GM23338 (cell line): ENCODE measurements at regions not wholly inside any gene's neighbourhood (a gene's known extent, or its start where the extent isn't known, plus 50 kb on each side); places are given as distances from the start of the nearest gene placed in this dataset.

ENCODE experiments used
- ATAC-seq: fragments of 200-7000 bp; cut with Tn5 transposase; 3 replicates; pipeline ENCODE4 v1.9.1; 2020
- DNase-seq: peaks from one replicate; pipeline ENCODE4 v3.0.0-alpha.2; 2015; ENCODE audit warnings: low spot score
- H2AFZ ChIP-seq: fragments of 200-600 bp; sonication (generic); 2 replicates; pipeline ENCODE4 v1.8.0; 2016; ENCODE audit warnings: antibody characterized with exemption, mild to moderate bottlenecking, moderate library complexity
- H3F3A ChIP-seq: fragments of 200-600 bp; sonication (generic); replicated peaks from 2 replicates; pipeline ENCODE4 v1.8.0; 2017; ENCODE audit warnings: antibody characterized with exemption, mixed run types, low read depth
- H3K27ac ChIP-seq: fragments of 200-600 bp; sonication (generic); 2 replicates; pipeline ENCODE4 v1.6.1; 2016; ENCODE audit warnings: low read depth
- H3K27me3 ChIP-seq: fragments of 200-600 bp; sonication (generic); 2 replicates; pipeline ENCODE4 v1.8.0; 2016; ENCODE audit warnings: mild to moderate bottlenecking, mixed run types, moderate library complexity; ENCODE audit not compliant: insufficient read depth
- H3K36me3 ChIP-seq: fragments of 200-600 bp; sonication (generic); 2 replicates; pipeline ENCODE4 v1.8.0; 2016; ENCODE audit warnings: mild to moderate bottlenecking; ENCODE audit not compliant: insufficient read depth
- H3K4me1 ChIP-seq: fragments of 200-600 bp; sonication (generic); 2 replicates; pipeline ENCODE4 v1.8.0; 2016; ENCODE audit warnings: mild to moderate bottlenecking, moderate library complexity; ENCODE audit not compliant: insufficient read depth
- H3K4me2 ChIP-seq: fragments of 200-600 bp; sonication (generic); 2 replicates; pipeline ENCODE4 v1.7.1; 2017; ENCODE audit warnings: mixed run types
- H3K4me3 ChIP-seq: fragments of 200-600 bp; sonication (generic); 2 replicates; pipeline ENCODE4 v1.6.1; 2016; ENCODE audit warnings: mixed run types
- H3K79me2 ChIP-seq: fragments of 200-600 bp; sonication (generic); replicated peaks from 2 replicates; pipeline ENCODE4 v1.8.0; 2017; ENCODE audit warnings: mild to moderate bottlenecking; ENCODE audit not compliant: insufficient read depth
- H3K9me2 ChIP-seq: fragments of 200-600 bp; sonication (generic); 2 replicates; pipeline ENCODE4 v1.8.0; 2017; ENCODE audit not compliant: insufficient read depth
- H4K20me1 ChIP-seq: fragments of 200-600 bp; sonication (generic); replicated peaks from 2 replicates; pipeline ENCODE4 v1.8.0; 2017; ENCODE audit warnings: mild to moderate bottlenecking; ENCODE audit not compliant: insufficient read depth
- H3K27ac Mint-ChIP-seq: 2 replicates; pipeline ENCODE4 v1.8.0; 2020; ENCODE audit warnings: inconsistent platforms, mild to moderate bottlenecking, moderate library complexity, mixed read lengths
- H3K27me3 Mint-ChIP-seq: 3 replicates; pipeline ENCODE4 v1.8.0; 2022; ENCODE audit warnings: low read depth, mild to moderate bottlenecking, moderate library complexity, mixed read lengths, inconsistent platforms; ENCODE audit not compliant: insufficient read depth, poor library complexity
- H3K36me3 Mint-ChIP-seq: 3 replicates; pipeline ENCODE4 v1.8.0; 2021; ENCODE audit warnings: low read depth, mild to moderate bottlenecking, inconsistent platforms, moderate library complexity, mixed read lengths
- H3K4me1 Mint-ChIP-seq: 3 replicates; pipeline ENCODE4 v1.8.0; 2020; ENCODE audit warnings: mild to moderate bottlenecking, inconsistent platforms, mixed read lengths
- H3K4me3 Mint-ChIP-seq: 3 replicates; pipeline ENCODE4 v1.8.0; 2021; ENCODE audit warnings: moderate library complexity, mild to moderate bottlenecking, inconsistent platforms, mixed read lengths
- H3K9me3 Mint-ChIP-seq: 3 replicates; pipeline ENCODE4 v1.8.0; 2020; ENCODE audit warnings: moderate library complexity, mild to moderate bottlenecking, inconsistent platforms, mixed read lengths
- CREB1 ChIP-seq: fragments of 250-450 bp; sonication (Bioruptor Pico); IDR thresholded peaks from 2 replicates; pipeline ENCODE4 v1.5.0; 2020; ENCODE audit warnings: low read depth, mild to moderate bottlenecking, moderate library complexity
- CTCF ChIP-seq, 2 experiments: fragments of 200-600 bp in 1 of 2; sonication (generic) in 1 of 2; conservative IDR thresholded peaks; 2 replicates each; pipeline versions ENCODE4 v1.5.1 to v1.6.1; 2016 to 2017; ENCODE audit warnings: antibody characterized with exemption in 2 of 2, low read depth in 2 of 2, mild to moderate bottlenecking in 2 of 2, moderate library complexity in 1 of 2
- ETS1 ChIP-seq: IDR thresholded peaks from 2 replicates; pipeline ENCODE4 v1.6.1; 2016; ENCODE audit warnings: antibody characterized with exemption
- EZH2 ChIP-seq: fragments of 200-600 bp; sonication (generic); IDR thresholded peaks from one replicate; pipeline ENCODE4 v1.8.0; 2017; ENCODE audit warnings: antibody characterized with exemption, mild to moderate bottlenecking, low read depth; ENCODE audit not compliant: unreplicated experiment
- EZH2phosphoT487 ChIP-seq: fragments of 200-600 bp; sonication (generic); IDR thresholded peaks from one replicate; pipeline ENCODE4 v1.8.1; 2018; ENCODE audit warnings: antibody characterized with exemption; ENCODE audit not compliant: unreplicated experiment
- JUNB ChIP-seq: IDR thresholded peaks from one replicate; pipeline ENCODE4 v1.6.1; 2016; ENCODE audit warnings: antibody characterized with exemption; ENCODE audit not compliant: unreplicated experiment
- NANOG ChIP-seq: IDR thresholded peaks from 2 replicates; pipeline ENCODE4 v1.6.1; 2016; ENCODE audit warnings: antibody characterized with exemption, borderline replicate concordance
- POLR2AphosphoS5 ChIP-seq: IDR thresholded peaks from 2 replicates; pipeline ENCODE4 v1.6.1; 2016; ENCODE audit warnings: antibody characterized with exemption, low read depth
- REST ChIP-seq: IDR thresholded peaks from one replicate; pipeline ENCODE4 v1.6.1; 2018; ENCODE audit warnings: antibody characterized with exemption; ENCODE audit not compliant: unreplicated experiment
- STAT1 ChIP-seq: IDR thresholded peaks from one replicate; pipeline ENCODE4 v1.6.1; 2016; ENCODE audit warnings: antibody characterized with exemption; ENCODE audit not compliant: unreplicated experiment
- ZNF114 ChIP-seq: fragments of 250-450 bp; sonication (Bioruptor Pico); IDR thresholded peaks from 2 replicates; pipeline ENCODE4 v1.5.0; 2020; ENCODE audit warnings: mild to moderate bottlenecking, moderate library complexity
- ZNF331 ChIP-seq: fragments of 250-450 bp; sonication (Bioruptor Pico); IDR thresholded peaks from 2 replicates; pipeline ENCODE4 v1.5.0; 2020; ENCODE audit warnings: low read depth, mild to moderate bottlenecking, moderate library complexity

GRCh38 chr4:33883111-33883510 lies 2361.2 kb downstream of the ARAP2 start:
- Histone ChIP-seq H3K27ac (no peak overlapping the region), H3K9me2 (0 out of 2 replicates have a peak, but pooled peaks cover 3% of the 10 kb centered on the region), H3K4me3 (no peak overlapping the region), H3K79me2 (no peaks in the 10 kb centered on the region), H3F3A (no peaks in the 10 kb centered on the region), H2AFZ (no peak overlapping the region), H3K4me1 (peaks cover 8% of the 10 kb centered on the region; the same call in 1 of the 2 replicates), H3K36me3 (no peaks in the 10 kb centered on the region), H4K20me1 (no peaks in the 10 kb centered on the region), H3K4me2 (no peak overlapping the region), H3K27me3 (no peaks in the 10 kb centered on the region)
- Mint-ChIP-seq H3K4me3 (no peak overlapping the region), H3K9me3 (no peaks in the 10 kb centered on the region), H3K27me3 (no peaks in the 10 kb centered on the region), H3K36me3 (no peaks in the 10 kb centered on the region; the same call in 2 of the 3 replicates), H3K27ac (no peak overlapping the region), H3K4me1 (peaks cover 10% of the 10 kb centered on the region)
- ATAC-seq (no peak), DNase-seq (no peak)
- no peak for TF ChIP-seq CREB1
- TF ChIP-seq ZNF331: no peak
- TF ChIP-seq CTCF (conservative IDR thresholded peaks at IDR 0.05; ENCODE audit: low read depth in 2 of 2): no peak
- no peak for TF ChIP-seq ETS1
- TF ChIP-seq ZNF114: no peak
- TF ChIP-seq NANOG: no peak
- no peak for TF ChIP-seq STAT1
- no peak for TF ChIP-seq EZH2phosphoT487

GRCh38 chr4:33886356-33886755 lies 2358.0 kb downstream of the ARAP2 start:
- Histone ChIP-seq H3K4me3 (no peak overlapping the region), H4K20me1 (no peaks in the 10 kb centered on the region), H3K27ac (no peak overlapping the region), H3K4me1 (peaks cover 8% of the 10 kb centered on the region; the same call in 1 of the 2 replicates), H3F3A (no peaks in the 10 kb centered on the region), H3K4me2 (no peak overlapping the region), H2AFZ (no peak overlapping the region), H3K27me3 (no peaks in the 10 kb centered on the region), H3K79me2 (no peaks in the 10 kb centered on the region), H3K36me3 (no peaks in the 10 kb centered on the region), H3K9me2 (no peaks in the 10 kb centered on the region)
- no peak for ATAC-seq
- H3K9me3 Mint-ChIP-seq: no peaks in the 10 kb centered on the region
- no peak overlapping the region for H3K27ac Mint-ChIP-seq
- DNase-seq: no peak
- no peaks in the 10 kb centered on the region for H3K27me3 Mint-ChIP-seq
- no peak overlapping the region for H3K4me3 Mint-ChIP-seq
- no peaks in the 10 kb centered on the region; the same call in 2 of the 3 replicates for H3K36me3 Mint-ChIP-seq
- peaks cover 10% of the 10 kb centered on the region for H3K4me1 Mint-ChIP-seq
- TF ChIP-seq REST (no peak), CREB1 (no peak), ZNF114 (no peak), STAT1 (no peak), ZNF331 (no peak), CTCF (conservative IDR thresholded peaks at IDR 0.05; ENCODE audit: low read depth in 2 of 2) (no peak), EZH2phosphoT487 (no peak), POLR2AphosphoS5 (no peak), JUNB (no peak), EZH2 (no peak), NANOG (no peak)
